Lower lobe of right lung (tissue), 2 donors: ENCODE measurements at regions not wholly inside any gene's neighbourhood (a gene's known extent, or its start where the extent isn't known, plus 50 kb on each side); places are given as distances from the start of the nearest gene placed in this dataset.

Experiments
- ATAC-seq, 2 donors: fragments of 200-7000 bp; cut with Tn5 transposase; one replicate each; pipeline ENCODE4 v1.9.1; 2020 to 2022; ENCODE audit warnings: mild to moderate bottlenecking in 2 of 2, moderate library complexity in 2 of 2
- DNase-seq: peaks from one replicate; pipeline ENCODE4 v3.0.0-alpha.2; 2020
- H3K27ac ChIP-seq: fragments of 200-600 bp; one replicate; pipeline ENCODE4 v1.8.0; 2022
- H3K27me3 ChIP-seq: fragments of 200-600 bp; one replicate; pipeline ENCODE4 v1.8.0; 2022; ENCODE audit warnings: low read depth
- H3K36me3 ChIP-seq: fragments of 200-600 bp; one replicate; pipeline ENCODE4 v1.8.0; 2022; ENCODE audit warnings: mild to moderate bottlenecking
- H3K4me1 ChIP-seq: fragments of 200-600 bp; one replicate; pipeline ENCODE4 v1.8.0; 2022
- H3K4me3 ChIP-seq: fragments of 200-600 bp; one replicate; pipeline ENCODE4 v1.8.0; 2022; ENCODE audit warnings: mild to moderate bottlenecking
- H3K9me3 ChIP-seq: fragments of 200-600 bp; one replicate; pipeline ENCODE4 v1.8.0; 2022
- intact Hi-C: fragments of 100-400 bp; cut with DNase I; formaldehyde crosslinking; loops from one replicate; pipeline ENCODE4 v1.11.0; 2022
- TF ChIP-seq, protein P1 (sequence below): fragments of 200-600 bp; IDR thresholded peaks from one replicate; pipeline ENCODE4 v1.8.0; 2022; ENCODE audit warnings: antibody characterized with exemption, mild to moderate bottlenecking
- donor health status: DM: no; HTN: yes; CAD: no; lungs with severe emphysema.

DNA sequence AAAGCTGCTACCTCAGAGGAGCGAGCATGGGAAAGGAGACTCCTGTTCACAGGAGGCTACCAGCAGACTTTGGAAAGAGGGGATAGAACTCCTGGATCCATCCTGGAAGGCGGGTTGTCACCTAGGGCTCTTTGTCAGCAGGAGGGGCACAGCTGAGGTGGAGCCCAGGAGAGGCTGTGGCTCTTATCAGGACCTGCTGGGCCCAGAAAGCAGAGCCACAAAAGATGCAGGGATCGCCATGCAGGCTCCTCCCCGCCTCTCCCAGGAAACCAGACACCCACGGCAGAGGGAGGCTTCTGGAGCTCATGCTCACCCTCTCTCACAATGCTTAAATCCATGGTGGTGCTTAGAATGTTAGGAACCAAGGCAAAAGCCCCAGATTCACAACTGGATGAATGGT is 994.2 kb downstream of the UQCRFS1 start:
- TF ChIP-seq, protein P1, sequence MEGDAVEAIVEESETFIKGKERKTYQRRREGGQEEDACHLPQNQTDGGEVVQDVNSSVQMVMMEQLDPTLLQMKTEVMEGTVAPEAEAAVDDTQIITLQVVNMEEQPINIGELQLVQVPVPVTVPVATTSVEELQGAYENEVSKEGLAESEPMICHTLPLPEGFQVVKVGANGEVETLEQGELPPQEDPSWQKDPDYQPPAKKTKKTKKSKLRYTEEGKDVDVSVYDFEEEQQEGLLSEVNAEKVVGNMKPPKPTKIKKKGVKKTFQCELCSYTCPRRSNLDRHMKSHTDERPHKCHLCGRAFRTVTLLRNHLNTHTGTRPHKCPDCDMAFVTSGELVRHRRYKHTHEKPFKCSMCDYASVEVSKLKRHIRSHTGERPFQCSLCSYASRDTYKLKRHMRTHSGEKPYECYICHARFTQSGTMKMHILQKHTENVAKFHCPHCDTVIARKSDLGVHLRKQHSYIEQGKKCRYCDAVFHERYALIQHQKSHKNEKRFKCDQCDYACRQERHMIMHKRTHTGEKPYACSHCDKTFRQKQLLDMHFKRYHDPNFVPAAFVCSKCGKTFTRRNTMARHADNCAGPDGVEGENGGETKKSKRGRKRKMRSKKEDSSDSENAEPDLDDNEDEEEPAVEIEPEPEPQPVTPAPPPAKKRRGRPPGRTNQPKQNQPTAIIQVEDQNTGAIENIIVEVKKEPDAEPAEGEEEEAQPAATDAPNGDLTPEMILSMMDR = no peak
- H3K27ac ChIP-seq = no peak overlapping the region
- no peak overlapping the region for H3K4me3 ChIP-seq
- ATAC-seq = no peak
- no peak for DNase-seq
- H3K27me3 ChIP-seq = no peaks in the 10 kb centered on the region
- intact Hi-C loops = no loop called here
- H3K4me1 ChIP-seq = no peaks in the 10 kb centered on the region
- no peaks in the 10 kb centered on the region for H3K36me3 ChIP-seq
- H3K9me3 ChIP-seq = no peaks in the 10 kb centered on the region

DNA sequence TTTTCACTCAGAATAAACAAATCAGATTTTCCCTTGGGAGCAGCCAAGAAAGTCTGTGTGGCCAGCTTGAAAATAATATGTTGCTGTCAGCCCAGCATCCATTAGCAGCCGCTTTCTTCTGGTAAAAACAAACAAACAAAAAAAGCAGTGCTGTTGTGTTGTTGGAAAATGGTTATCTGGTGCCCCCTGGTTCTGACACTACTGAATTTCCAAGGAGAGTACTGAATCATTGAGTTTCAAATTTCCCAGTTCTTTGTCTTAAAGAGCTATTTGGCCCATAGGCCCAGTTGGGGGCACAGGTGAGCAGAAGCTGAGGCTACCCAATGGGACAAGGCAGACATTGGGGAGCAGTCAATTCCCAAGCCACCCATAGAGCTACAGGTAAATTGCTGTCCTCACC is 995.9 kb downstream of the UQCRFS1 start:
- Histone ChIP-seq H3K36me3 (no peaks in the 10 kb centered on the region), H3K4me1 (no peaks in the 10 kb centered on the region), H3K9me3 (no peaks in the 10 kb centered on the region), H3K4me3 (no peak overlapping the region), H3K27ac (no peak overlapping the region), H3K27me3 (no peaks in the 10 kb centered on the region)
- ATAC-seq (no peak), DNase-seq (no peak)
- intact Hi-C loops = no loop called here
- TF ChIP-seq, protein P1 = no peak

DNA sequence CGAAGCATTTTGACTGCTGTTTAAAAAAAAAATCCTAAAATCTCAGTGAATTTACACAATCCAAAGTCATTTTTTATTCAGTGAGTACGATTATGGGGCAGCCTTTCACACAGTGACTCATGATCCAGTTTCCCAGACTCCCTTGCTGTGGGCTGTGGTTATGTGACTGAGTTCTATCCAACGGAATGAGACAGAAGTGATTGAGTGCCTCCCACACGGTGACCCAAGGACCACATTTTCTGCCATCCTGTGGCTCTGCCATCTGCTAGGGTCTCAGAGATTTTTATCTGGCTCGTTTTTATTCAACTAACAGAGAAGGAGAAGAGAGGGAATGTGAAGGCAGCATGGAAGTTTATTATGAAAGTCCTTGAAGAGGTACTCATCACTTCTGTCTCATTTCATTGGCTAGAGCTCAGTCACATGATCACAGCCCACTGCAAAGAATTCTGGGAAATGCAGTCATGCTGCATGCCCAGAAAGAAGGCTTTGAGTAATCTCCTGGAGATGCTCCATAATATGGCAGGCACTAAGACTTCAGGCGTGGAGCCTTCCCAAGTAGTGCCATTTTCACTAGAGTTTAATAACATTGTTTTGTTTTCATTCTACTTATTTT is 999.4 kb downstream of the UQCRFS1 start:
- Histone ChIP-seq H3K9me3 (no peaks in the 10 kb centered on the region), H3K27ac (no peak overlapping the region), H3K36me3 (no peaks in the 10 kb centered on the region), H3K4me3 (no peak overlapping the region), H3K4me1 (no peaks in the 10 kb centered on the region), H3K27me3 (no peaks in the 10 kb centered on the region)
- ATAC-seq = no peak
- intact Hi-C loops = no loop called here
- no peak for DNase-seq
- TF ChIP-seq, protein P1 = no peak

DNA sequence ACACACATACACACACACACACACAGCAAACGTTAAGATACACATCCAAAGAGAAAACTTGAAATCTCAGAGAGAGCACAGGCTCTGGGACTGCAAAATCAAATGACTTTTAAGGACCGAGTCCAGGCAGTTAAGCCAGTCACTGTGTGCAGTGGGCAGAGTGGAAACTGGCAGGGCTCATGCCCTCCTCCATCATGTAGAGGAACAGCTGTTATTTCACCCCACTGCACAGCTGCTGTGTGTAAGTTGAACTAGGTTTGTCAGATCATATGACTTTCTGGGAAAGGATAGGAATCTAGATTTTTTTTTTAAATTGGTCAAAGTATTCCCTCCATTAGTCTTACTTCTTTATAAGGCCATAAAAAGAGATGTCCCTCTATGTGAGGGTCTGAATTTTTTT is 1002.1 kb downstream of the UQCRFS1 start:
- no peaks in the 10 kb centered on the region for H3K4me1 ChIP-seq

DNA sequence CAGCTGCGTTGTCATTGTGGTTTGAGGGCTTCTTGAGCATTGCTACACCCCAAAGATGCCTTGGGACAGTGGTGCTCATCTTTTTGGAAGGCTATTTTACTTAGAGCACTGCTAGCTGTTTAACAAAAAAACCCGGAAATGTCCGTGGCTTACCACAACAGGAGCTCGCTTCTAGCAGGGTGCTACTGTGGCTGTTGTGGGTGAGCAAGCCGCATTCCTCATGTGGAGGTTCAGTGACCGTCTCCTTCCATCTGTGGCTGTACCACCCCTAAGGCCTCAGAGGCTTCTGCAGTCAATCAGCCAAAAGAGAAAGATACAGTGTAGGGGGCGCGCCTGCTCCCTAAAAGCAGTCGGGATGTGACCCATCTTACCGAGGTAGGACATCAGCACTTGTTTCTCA is 1004.2 kb downstream of the UQCRFS1 start:
- DNase-seq = no peak
- TF ChIP-seq, protein P1 = no peak
- no peaks in the 10 kb centered on the region for H3K36me3 ChIP-seq

More for the DNA sequence above, 1002.1 kb downstream of the UQCRFS1 start:
- no peaks in the 10 kb centered on the region for H3K9me3 ChIP-seq
- DNase-seq = no peak
- H3K36me3 ChIP-seq = no peaks in the 10 kb centered on the region
- no peak for ATAC-seq
- H3K27me3 ChIP-seq = no peaks in the 10 kb centered on the region
- TF ChIP-seq, protein P1 = no peak
- no peak overlapping the region for H3K27ac ChIP-seq
- H3K4me3 ChIP-seq = no peak overlapping the region
- intact Hi-C loops = no loop called here

More for the DNA sequence above, 1004.2 kb downstream of the UQCRFS1 start:
- Histone ChIP-seq H3K27me3 (no peaks in the 10 kb centered on the region), H3K9me3 (no peaks in the 10 kb centered on the region), H3K4me3 (no peak overlapping the region), H3K27ac (no peak overlapping the region), H3K4me1 (no peaks in the 10 kb centered on the region)
- no peak for ATAC-seq
- intact Hi-C loops = no loop called here
